ENCODE measurements at regions not wholly inside any gene's neighbourhood (a gene's known extent, or its start where the extent isn't known, plus 50 kb on each side); places are given as distances from the start of the nearest gene placed in this dataset.

GRCh38 chr22:25406510-25407210 lies 157.8 kb upstream of the GRK3 start (continued):
- TF ChIP-seq KMT2A (CRISPR knock-in tag; IDR thresholded peaks at IDR 0.05) (0 out of 2 replicates have a peak, but pooled peaks have one; percentile 41), UBTF (CRISPR knock-in tag; IDR thresholded peaks at IDR 0.05) (peak; percentile 66), ZNF609 (CRISPR knock-in tag; IDR thresholded peaks at IDR 0.05; ENCODE audit: borderline replicate concordance) (peak; percentile 62; the same call in 1 of the 2 replicates), ZFAT (CRISPR knock-in tag; conservative IDR thresholded peaks at IDR 0.05) (no peak), BRD4 (CRISPR knock-in tag; IDR thresholded peaks at IDR 0.05) (0 out of 2 replicates have a peak, but pooled peaks have one; percentile 26), EP300 (IDR thresholded peaks at IDR 0.05; ENCODE audit: low read depth in 2 of 2, low read length in 2 of 2) (no peak; a peak in 1 of 4 replicates), EP300 (CRISPR knock-in tag; IDR thresholded peaks at IDR 0.05; ENCODE audit: borderline replicate concordance) (peak; percentile 22; the same call in 1 of the 2 replicates), HNF1B (CRISPR knock-in tag; IDR thresholded peaks at IDR 0.05) (peak; percentile 64), ZNF264 (CRISPR knock-in tag; IDR thresholded peaks at IDR 0.05) (no peak), NFRKB (IDR thresholded peaks at IDR 0.05) (no peak), SP5 (CRISPR knock-in tag; IDR thresholded peaks at IDR 0.05; ENCODE audit: borderline replicate concordance, low read depth) (0 out of 2 replicates have a peak, but pooled peaks have one; percentile 31), HNRNPH1 (optimal IDR thresholded peaks at IDR 0.05; ENCODE audit: low read depth, low read length) (no peak), CHCHD3 (CRISPR knock-in tag; IDR thresholded peaks at IDR 0.05) (no peak), POGK (CRISPR knock-in tag; conservative IDR thresholded peaks at IDR 0.05) (0 out of 2 replicates have a peak, but pooled peaks have one; percentile 37), NFKB2 (CRISPR knock-in tag; IDR thresholded peaks at IDR 0.05; ENCODE audit: borderline replicate concordance) (peak; percentile 49), ATF7 (IDR thresholded peaks at IDR 0.05) (no peak), ATF7 (CRISPR knock-in tag; IDR thresholded peaks at IDR 0.05) (0 out of 2 replicates have a peak, but pooled peaks have one; percentile 28), CBFB (CRISPR knock-in tag; IDR thresholded peaks at IDR 0.05) (no peak), ZNF260 (CRISPR knock-in tag; IDR thresholded peaks at IDR 0.05; ENCODE audit: borderline replicate concordance, low read depth) (no peak), ZNF24 (IDR thresholded peaks at IDR 0.05) (no peak)

All from HepG2 (cell line).